GM19043 (cell line): ENCODE measurements at regions not wholly inside any gene's neighbourhood (a gene's known extent, or its start where the extent isn't known, plus 50 kb on each side); places are given as distances from the start of the nearest gene placed in this dataset.

Source experiments
- ATAC-seq: cut with Tn5 transposase; IDR thresholded peaks from one replicate; pipeline ENCODE4 v1.9.1; 2021; ENCODE audit warnings: low read depth; ENCODE audit not compliant: unreplicated experiment

- no peak for ATAC-seq
Measured at GRCh38 chr6:9435281-9435680, 979.6 kb downstream of the TFAP2A start.

- ATAC-seq = no peak
Measured at GRCh38 chr6:9431945-9432344, 982.9 kb downstream of the TFAP2A start.

- ATAC-seq = no peak
Measured at GRCh38 chr6:9428421-9429172, 986.3 kb downstream of the TFAP2A start.

GRCh38 chr6:9422138-9422537, 986.8 kb upstream of the SLC35B3 start:
- no peak for ATAC-seq

- no peak for ATAC-seq
Measured at GRCh38 chr6:9420316-9421015, 985.1 kb upstream of the SLC35B3 start.

GRCh38 chr6:9417400-9417799, 982.1 kb upstream of the SLC35B3 start:
- no peak for ATAC-seq

- peak; percentile 68 for ATAC-seq
Measured at GRCh38 chr6:9412951-9413559, 977.7 kb upstream of the SLC35B3 start.

- ATAC-seq = no peak
Measured at GRCh38 chr6:9409126-9409525, 973.8 kb upstream of the SLC35B3 start.

- ATAC-seq = no peak
Measured at GRCh38 chr6:9408402-9409117, 973.2 kb upstream of the SLC35B3 start.

- ATAC-seq = no peak
Measured at GRCh38 chr6:9405825-9406224, 970.5 kb upstream of the SLC35B3 start.

- ATAC-seq = no peak
Measured at GRCh38 chr6:9405369-9405768, 970.0 kb upstream of the SLC35B3 start.

- no peak for ATAC-seq
Measured at GRCh38 chr6:9404351-9405146, 969.2 kb upstream of the SLC35B3 start.

GRCh38 chr6:9403736-9404135, 968.4 kb upstream of the SLC35B3 start:
- no peak for ATAC-seq

GRCh38 chr6:9401960-9402359, 966.6 kb upstream of the SLC35B3 start:
- ATAC-seq = no peak

GRCh38 chr6:9399916-9400315, 964.6 kb upstream of the SLC35B3 start:
- no peak for ATAC-seq

- ATAC-seq = no peak
Measured at GRCh38 chr6:9398767-9399373, 963.5 kb upstream of the SLC35B3 start.

- ATAC-seq = no peak
Measured at GRCh38 chr6:9398071-9398766, 962.9 kb upstream of the SLC35B3 start.

GRCh38 chr6:9388596-9388995, 953.3 kb upstream of the SLC35B3 start:
- no peak for ATAC-seq

- ATAC-seq = no peak
Measured at GRCh38 chr6:9380568-9380967, 945.2 kb upstream of the SLC35B3 start.
